Mesenchymal stem cell (in vitro differentiated cells and primary cell): ENCODE measurements at regions not wholly inside any gene's neighbourhood (a gene's known extent, or its start where the extent isn't known, plus 50 kb on each side); places are given as distances from the start of the nearest gene placed in this dataset.
A peak's percentile ranks its signal among the peaks of the same experiment; 100 is the strongest.

ENCODE experiments used
- DNase-seq: peaks from one replicate; pipeline ENCODE4 v3.0.0-alpha.2; 2013
- H2AFZ ChIP-seq: one replicate; pipeline ENCODE4 v1.6.1; 2013; ENCODE audit warnings: low read depth, mild to moderate bottlenecking, control low read depth, inconsistent platforms, low read length, moderate library complexity
- H2AK5ac ChIP-seq: 2 replicates; pipeline ENCODE4 v1.6.1; 2013; ENCODE audit warnings: low read length, moderate library complexity, mild to moderate bottlenecking, inconsistent platforms; ENCODE audit not compliant: severe bottlenecking
- H2BK120ac ChIP-seq: one replicate; pipeline ENCODE4 v1.6.1; 2013; ENCODE audit warnings: low read depth, mild to moderate bottlenecking, inconsistent platforms, low read length, moderate library complexity
- H2BK12ac ChIP-seq, 2 experiments: one replicate each; pipeline ENCODE4 v1.6.1; 2013; ENCODE audit warnings: inconsistent platforms in 2 of 2, low read length in 2 of 2, mild to moderate bottlenecking in 2 of 2, moderate library complexity in 2 of 2, control low read depth in 1 of 2
- H2BK15ac ChIP-seq: one replicate; pipeline ENCODE4 v1.6.1; 2013; ENCODE audit warnings: mild to moderate bottlenecking, low read depth, inconsistent platforms; ENCODE audit not compliant: poor library complexity, severe bottlenecking
- H2BK5ac ChIP-seq: 2 replicates; pipeline ENCODE4 v1.6.1; 2013; ENCODE audit warnings: low read depth, mild to moderate bottlenecking, low read length, control low read depth, inconsistent platforms; ENCODE audit not compliant: poor library complexity, severe bottlenecking
- H3K14ac ChIP-seq, 2 experiments: one replicate each; pipeline ENCODE4 v1.6.1; 2013; ENCODE audit warnings: inconsistent platforms in 2 of 2, low read length in 2 of 2, control low read depth in 1 of 2, mild to moderate bottlenecking in 1 of 2, moderate library complexity in 1 of 2
- H3K18ac ChIP-seq, 2 experiments: one replicate each; pipeline ENCODE4 v1.6.1; 2013; ENCODE audit warnings: inconsistent platforms in 2 of 2, low read length in 2 of 2, control low read depth in 1 of 2, low read depth in 1 of 2, mild to moderate bottlenecking in 1 of 2
- H3K23ac ChIP-seq, 2 experiments: one replicate each; pipeline ENCODE4 v1.6.1; 2013; ENCODE audit warnings: inconsistent platforms in 2 of 2, low read length in 2 of 2, mild to moderate bottlenecking in 2 of 2, moderate library complexity in 2 of 2, control low read depth in 1 of 2
- H3K27ac ChIP-seq: 2 replicates; pipeline ENCODE4 v1.5.1; 2013; ENCODE audit warnings: mild to moderate bottlenecking, moderate library complexity, low read length, control low read depth, inconsistent platforms; ENCODE audit not compliant: poor library complexity, severe bottlenecking
- H3K27me3 ChIP-seq, 2 experiments: 2 replicates each; pipeline versions ENCODE4 v1.6.1 to v1.7.0; 2013; ENCODE audit warnings: low read length in 2 of 2, mild to moderate bottlenecking in 2 of 2, moderate library complexity in 2 of 2, control low read depth in 1 of 2, inconsistent platforms in 1 of 2; ENCODE audit not compliant: control insufficient read depth in 1 of 2, insufficient read depth in 1 of 2
- H3K36me3 ChIP-seq, 2 experiments: 2 replicates each; pipeline versions ENCODE4 v1.6.1 to v1.7.0; 2013; ENCODE audit warnings: low read length in 2 of 2, control low read depth in 1 of 2, inconsistent platforms in 1 of 2, low read depth in 1 of 2, mild to moderate bottlenecking in 1 of 2; ENCODE audit not compliant: insufficient read depth in 2 of 2, control insufficient read depth in 1 of 2
- H3K4ac ChIP-seq, 2 experiments: one replicate each; pipeline ENCODE4 v1.6.1; 2013; ENCODE audit warnings: inconsistent platforms in 2 of 2, low read length in 2 of 2, mild to moderate bottlenecking in 2 of 2, moderate library complexity in 2 of 2, control low read depth in 1 of 2, low read depth in 1 of 2
- H3K4me1 ChIP-seq: 2 replicates; pipeline ENCODE4 v1.6.1; 2013; ENCODE audit warnings: low read depth, low read length, control low read depth; ENCODE audit not compliant: control insufficient read depth, insufficient read depth
- H3K4me2 ChIP-seq: 2 replicates; pipeline ENCODE4 v1.6.1; 2013; ENCODE audit warnings: low read length, mild to moderate bottlenecking, inconsistent platforms; ENCODE audit not compliant: poor library complexity, severe bottlenecking
- H3K4me3 ChIP-seq, 2 experiments: 2 replicates each; pipeline versions ENCODE4 v1.5.1 to v1.7.0; 2013; ENCODE audit warnings: low read length in 2 of 2, mild to moderate bottlenecking in 2 of 2, control low read depth in 1 of 2, low read depth in 1 of 2; ENCODE audit not compliant: insufficient read depth in 1 of 2
- H3K79me1 ChIP-seq: replicated peaks from 2 replicates; pipeline ENCODE4 v1.6.1; 2013; ENCODE audit warnings: mild to moderate bottlenecking, control low read depth, low read length, inconsistent platforms; ENCODE audit not compliant: poor library complexity, severe bottlenecking
- H3K9ac ChIP-seq: 2 replicates; pipeline ENCODE4 v1.7.0; 2013; ENCODE audit warnings: mild to moderate bottlenecking, low read length, moderate library complexity
- H3K9me3 ChIP-seq: 2 replicates; pipeline ENCODE4 v1.7.0; 2013; ENCODE audit warnings: mild to moderate bottlenecking, low read length; ENCODE audit not compliant: control insufficient read depth
- H4K8ac ChIP-seq: one replicate; pipeline ENCODE4 v1.6.1; 2013; ENCODE audit warnings: inconsistent platforms, mild to moderate bottlenecking, low read length, moderate library complexity
- H4K91ac ChIP-seq: one replicate; pipeline ENCODE4 v1.6.1; 2013; ENCODE audit warnings: mild to moderate bottlenecking, low read length, inconsistent platforms
- WGBS: methylation state at CpG from one replicate; pipeline ENCODE4 v1.1.7; 2013; ENCODE audit warnings: mixed read lengths; 5-methylcytosine and 5-hydroxymethylcytosine counted together

DNA sequence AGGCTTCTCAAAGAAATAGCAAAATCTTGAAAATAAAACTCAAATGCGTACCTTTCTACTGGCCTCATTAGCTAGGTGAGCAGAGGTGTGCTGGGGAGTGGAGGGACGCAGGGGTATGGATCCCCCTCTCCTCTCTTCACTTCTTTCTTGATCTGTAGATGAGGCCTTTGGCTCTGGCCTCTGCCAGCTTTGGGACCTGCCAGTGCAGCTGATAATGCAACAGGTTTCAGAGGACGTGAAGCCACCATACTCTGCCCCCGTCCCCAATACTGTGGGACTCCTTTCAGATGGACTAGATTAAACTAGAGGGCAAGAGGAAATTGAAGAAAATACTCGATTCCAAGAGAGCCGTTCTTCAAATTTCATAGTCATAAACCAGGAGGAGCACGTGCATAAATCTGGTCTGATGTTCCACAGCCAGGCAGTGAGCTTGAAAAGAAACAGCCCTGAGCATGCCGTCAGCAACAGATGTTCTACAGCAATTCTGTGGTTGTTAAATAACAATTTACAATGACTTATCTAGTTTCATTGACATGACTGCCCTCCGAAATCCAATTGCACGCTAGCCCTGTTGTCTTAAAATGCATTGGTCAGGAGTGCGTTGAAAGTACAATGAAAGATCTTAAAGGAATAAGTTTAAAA, 245.3 kb upstream of the FOXQ1 start:
- no peak overlapping the region for H3K4ac ChIP-seq
- no peak overlapping the region for H4K8ac ChIP-seq
- no peaks in the 10 kb centered on the region for H3K4me1 ChIP-seq
- H2AFZ ChIP-seq = no peak overlapping the region
- H2BK5ac ChIP-seq = no peak overlapping the region
- no peak overlapping the region for H3K4me3 ChIP-seq
- H2AK5ac ChIP-seq = no peak overlapping the region
- H3K36me3 ChIP-seq = no peaks in the 10 kb centered on the region
- no peaks in the 10 kb centered on the region for H3K79me1 ChIP-seq
- no peak overlapping the region for H2BK120ac ChIP-seq
- H3K23ac ChIP-seq = no peak overlapping the region
- WGBS = 60% methylated on average over 11 of the region's 11 CpGs
- peaks cover 0 to 3% of the 10 kb centered on the region in 2 experiments for H3K27me3 ChIP-seq
- H4K91ac ChIP-seq = no peak overlapping the region
- H2BK12ac ChIP-seq = no peak overlapping the region
- no peak overlapping the region for H3K14ac ChIP-seq
- peak; percentile 7 for DNase-seq
- no peak overlapping the region for H3K18ac ChIP-seq
- no peak overlapping the region for H3K4me2 ChIP-seq
- no peaks in the 10 kb centered on the region for H3K9me3 ChIP-seq
- H2BK15ac ChIP-seq = no peak overlapping the region
- no peak overlapping the region for H3K9ac ChIP-seq
- H3K27ac ChIP-seq = no peak overlapping the region

DNA sequence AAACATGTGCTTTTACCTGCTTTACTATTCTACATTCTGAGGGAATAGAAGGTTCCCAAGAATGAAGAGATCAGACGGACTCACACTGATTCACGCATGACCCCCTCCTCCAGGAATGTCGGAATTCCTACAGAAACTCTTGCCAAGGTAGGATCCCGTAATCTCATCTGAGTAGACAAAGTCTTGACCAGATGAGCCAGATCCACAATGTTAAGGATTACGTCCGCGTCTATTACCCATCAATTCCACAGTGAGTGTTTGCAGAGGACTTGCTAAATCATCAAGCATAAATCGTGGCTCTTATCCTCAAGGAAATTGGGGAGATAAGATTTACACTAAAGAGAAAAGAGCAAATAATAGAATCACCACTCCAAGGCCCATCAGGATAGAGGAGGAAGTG, 245.9 kb upstream of the FOXQ1 start:
- DNase-seq = no peak
- Histone ChIP-seq H3K79me1 (no peaks in the 10 kb centered on the region), H3K23ac (no peak overlapping the region), H2AK5ac (no peak overlapping the region), H3K27me3 (peaks cover 0 to 3% of the 10 kb centered on the region in 2 experiments), H3K4ac (no peak overlapping the region), H2BK5ac (no peak overlapping the region), H3K4me3 (no peak overlapping the region), H2BK15ac (no peak overlapping the region), H3K36me3 (no peaks in the 10 kb centered on the region), H3K27ac (no peak overlapping the region), H3K9me3 (no peaks in the 10 kb centered on the region), H2BK120ac (no peak overlapping the region), H4K8ac (no peak overlapping the region), H3K14ac (no peak overlapping the region), H3K4me2 (no peak overlapping the region), H3K18ac (no peak overlapping the region), H2AFZ (no peak overlapping the region), H2BK12ac (no peak overlapping the region), H3K9ac (no peak overlapping the region), H3K4me1 (no peaks in the 10 kb centered on the region), H4K91ac (no peak overlapping the region)
- 90% methylated on average over 7 of the region's 8 CpGs for WGBS

DNA sequence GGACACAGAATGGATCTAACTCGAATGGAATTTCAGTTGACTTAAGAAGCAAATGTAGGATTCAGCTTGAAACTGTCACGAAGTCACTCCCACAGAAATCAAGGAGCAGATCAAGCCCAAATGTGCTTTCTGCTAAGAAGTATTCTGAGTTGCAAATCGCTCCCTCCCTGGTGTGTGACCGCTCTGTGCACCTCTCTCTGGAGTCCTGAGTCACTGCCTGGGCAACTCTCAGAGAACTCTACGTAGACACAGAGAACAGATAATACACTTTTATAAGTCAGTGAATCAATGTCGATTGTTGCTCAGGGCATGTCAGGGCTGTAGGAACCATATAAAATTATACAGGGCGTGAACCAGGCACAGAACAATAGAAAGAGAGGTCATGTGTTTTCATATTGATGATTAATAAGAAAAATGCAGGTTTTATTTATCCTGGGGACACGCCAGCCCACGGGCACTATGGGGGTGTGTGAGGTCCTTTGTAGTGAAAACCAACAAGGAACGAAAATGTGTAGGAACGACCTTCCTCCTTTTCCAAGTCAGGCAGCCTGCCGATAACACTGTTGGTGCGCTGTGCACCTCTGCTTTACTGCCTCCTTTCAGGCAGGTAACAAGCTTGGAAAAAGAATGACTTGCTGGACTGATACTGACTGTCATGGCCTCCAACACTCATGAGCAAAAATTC, 248.1 kb upstream of the FOXQ1 start:
- Histone ChIP-seq H3K27me3 (peaks cover 0 to 3% of the 10 kb centered on the region in 2 experiments), H2AK5ac (no peak overlapping the region), H3K79me1 (no peaks in the 10 kb centered on the region), H4K91ac (no peak overlapping the region), H3K23ac (no peak overlapping the region), H4K8ac (no peak overlapping the region), H3K36me3 (no peaks in the 10 kb centered on the region), H2AFZ (no peak overlapping the region), H2BK15ac (no peak overlapping the region), H3K4me3 (no peak overlapping the region), H3K14ac (no peak overlapping the region), H3K9ac (no peak overlapping the region), H3K27ac (no peak overlapping the region), H3K18ac (no peak overlapping the region), H2BK120ac (no peak overlapping the region), H2BK5ac (no peak overlapping the region), H2BK12ac (no peak overlapping the region), H3K4me1 (no peaks in the 10 kb centered on the region), H3K4ac (no peak overlapping the region), H3K4me2 (no peak overlapping the region), H3K9me3 (no peaks in the 10 kb centered on the region)
- 90% methylated on average over 13 of the region's 13 CpGs for WGBS
- no peak for DNase-seq

DNA sequence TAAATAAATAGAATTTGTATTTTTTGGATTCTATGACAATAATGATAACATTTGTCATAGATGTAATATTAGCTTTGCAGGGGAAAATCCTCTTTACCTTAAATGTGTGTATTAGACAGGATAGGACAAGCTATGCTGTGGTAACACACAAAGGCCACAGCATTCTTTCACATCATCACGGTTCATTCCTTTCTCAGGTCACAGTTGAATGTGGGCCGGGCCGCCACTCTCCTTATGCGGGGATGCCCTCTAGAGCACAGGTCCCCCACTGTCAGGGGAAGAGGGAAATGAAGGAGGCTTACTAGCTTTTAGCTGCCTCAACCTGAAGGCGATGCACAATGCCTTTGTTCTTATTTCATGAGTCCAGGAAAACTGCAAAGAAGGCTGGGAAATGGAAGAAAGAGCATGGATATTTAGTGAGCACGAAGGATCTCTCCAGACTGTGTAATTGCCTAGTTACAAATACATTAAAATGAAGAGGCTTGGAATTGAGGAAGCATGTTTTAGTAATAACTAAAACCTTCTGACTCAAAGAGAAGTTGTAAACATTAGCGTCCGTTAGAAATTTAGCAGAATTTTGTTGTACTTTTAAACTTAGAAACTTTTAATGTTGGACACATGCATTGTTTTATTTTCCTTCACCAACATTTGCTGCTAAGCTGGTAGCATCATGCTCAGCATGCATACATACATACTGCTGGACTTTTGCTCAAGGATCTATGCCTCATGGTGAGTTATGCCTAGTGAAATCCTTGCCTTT, 248.9 kb upstream of the FOXQ1 start:
- 83% methylated on average over 8 of the region's 8 CpGs for WGBS
- Histone ChIP-seq H3K36me3 (no peaks in the 10 kb centered on the region), H3K4ac (no peak overlapping the region), H3K79me1 (no peaks in the 10 kb centered on the region), H3K27me3 (peaks cover 0 to 3% of the 10 kb centered on the region in 2 experiments), H2BK12ac (no peak overlapping the region), H3K9ac (no peak overlapping the region), H2BK120ac (no peak overlapping the region), H3K23ac (no peak overlapping the region), H4K8ac (no peak overlapping the region), H3K9me3 (no peaks in the 10 kb centered on the region), H4K91ac (peak overlapping the region; percentile 8), H3K4me1 (no peaks in the 10 kb centered on the region), H2AFZ (no peak overlapping the region), H2BK5ac (no peak overlapping the region), H3K14ac (no peak overlapping the region), H3K4me3 (no peak overlapping the region), H3K18ac (no peak overlapping the region), H2BK15ac (no peak overlapping the region), H2AK5ac (no peak overlapping the region), H3K27ac (no peak overlapping the region), H3K4me2 (no peak overlapping the region)
- no peak for DNase-seq
